GM13977 (cell line): ENCODE measurements at regions not wholly inside any gene's neighbourhood (a gene's known extent, or its start where the extent isn't known, plus 50 kb on each side); places are given as distances from the start of the nearest gene placed in this dataset.

Source experiments
- DNase-seq: peaks from one replicate; pipeline ENCODE4 v3.0.0; 2012; ENCODE audit warnings: low spot score
- CTCF ChIP-seq: IDR thresholded peaks from 2 replicates; pipeline ENCODE4 v1.5.1; 2012; ENCODE audit warnings: mild to moderate bottlenecking, control low read depth; ENCODE audit not compliant: insufficient read depth; ENCODE audit errors: extremely low read depth, missing control alignments
- in situ Hi-C: fragments of 300-500 bp; cut with MboI; formaldehyde crosslinking; loops from one replicate; pipeline ENCODE4 v1.12.0; 2022; ENCODE audit warnings: low sequenced_read_pairs, low pct_unique_long_range_greater_than_20kb, mixed read lengths, inconsistent platforms; ENCODE audit not compliant: unreplicated experiment

- peak; percentile 24 for DNase-seq
- peak; percentile 68 for TF ChIP-seq CTCF
- in situ Hi-C loops, result no loop called here
Observed at GRCh38 chr13:60627071-60627686, 230.2 kb downstream of the TDRD3 start.
